ENCODE measurements at regions not wholly inside any gene's neighbourhood (a gene's known extent, or its start where the extent isn't known, plus 50 kb on each side); places are given as distances from the start of the nearest gene placed in this dataset.

GRCh38 chr1:104189207-104189606 is 439.5 kb downstream of the AMY1C start:
- TF ChIP-seq CTCF (IDR thresholded peaks at IDR 0.05) (no peak), ZFX (IDR thresholded peaks at IDR 0.05; ENCODE audit: borderline replicate concordance) (no peak)
